ENCODE measurements at regions not wholly inside any gene's neighbourhood (a gene's known extent, or its start where the extent isn't known, plus 50 kb on each side); places are given as distances from the start of the nearest gene placed in this dataset.
A peak's percentile ranks its signal among the peaks of the same experiment; 100 is the strongest.
"Not testable (repeated sequence)": the region's sequence is repeated elsewhere in the genome, so short reads cannot be mapped to it uniquely, and the experiment has no call there.

- peak; percentile 1 for DNase-seq
These were observed 119.4 kb downstream of the KCNJ2 start for GRCh38 chr17:70288540-70289290.

DNA sequence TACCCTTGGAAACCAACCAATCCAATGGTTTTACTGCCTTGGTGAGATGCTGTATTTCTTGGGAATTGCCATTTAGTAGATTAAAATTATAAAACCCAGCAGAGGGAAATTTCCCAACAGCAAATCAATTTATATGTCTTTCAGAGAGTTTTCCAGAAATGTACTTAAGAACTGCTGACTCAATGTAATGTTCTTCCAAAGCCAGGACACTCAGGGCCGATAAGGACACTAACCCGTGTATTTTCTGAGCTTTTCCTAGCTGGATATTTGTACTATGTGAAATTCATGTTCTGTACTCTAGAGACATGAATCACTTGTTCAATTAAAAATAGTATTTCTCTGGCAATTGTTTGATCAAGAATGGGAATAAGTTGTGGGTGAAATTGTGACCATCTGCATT is 121.4 kb downstream of the KCNJ2 start:
- no peak for DNase-seq

DNA sequence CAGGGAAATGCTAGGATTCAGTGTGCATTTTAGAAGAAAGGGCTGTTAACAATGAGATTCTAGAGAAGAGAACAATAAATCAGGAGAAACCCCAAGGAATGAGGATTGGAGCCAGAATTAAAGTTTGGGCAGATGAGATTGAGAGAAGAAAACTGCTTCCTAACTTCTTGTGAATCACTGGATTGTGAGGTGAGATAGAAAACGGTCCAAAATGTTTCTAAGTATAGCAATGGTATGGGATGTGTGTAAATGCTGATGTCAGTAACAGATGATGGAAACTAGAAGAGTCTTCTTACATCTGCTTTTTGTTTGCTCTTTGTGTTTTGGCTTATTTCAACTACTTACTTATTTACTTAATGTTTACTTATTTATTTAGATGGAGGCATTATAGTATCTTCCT is 123.0 kb downstream of the KCNJ2 start:
- no peak for DNase-seq

- DNase-seq: not testable (repeated sequence)
These were observed 124.4 kb downstream of the KCNJ2 start for GRCh38 chr17:70293564-70294310.

DNA sequence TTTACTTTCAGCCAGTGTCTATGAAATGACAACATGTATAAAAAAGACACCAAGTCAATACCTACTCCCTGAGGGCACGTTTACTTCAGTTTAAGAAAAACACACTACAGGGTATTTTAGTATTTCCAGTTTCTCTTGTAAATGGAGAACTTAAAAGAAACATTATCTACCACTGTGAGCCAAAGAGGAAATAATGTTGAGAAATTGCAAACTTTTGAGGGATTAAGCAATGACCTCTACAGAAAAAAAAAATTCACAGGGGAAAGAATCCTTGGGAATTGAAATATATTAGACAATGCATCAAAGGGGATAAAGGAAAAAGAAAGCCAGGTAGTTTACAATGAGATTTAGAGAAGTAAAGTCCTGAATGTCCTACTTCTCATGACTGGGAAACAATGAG is 126.0 kb downstream of the KCNJ2 start:
- no peak for DNase-seq

- DNase-seq: no peak
These were observed 126.4 kb downstream of the KCNJ2 start for GRCh38 chr17:70295731-70296130.

- no peak for DNase-seq
These were observed 127.1 kb downstream of the KCNJ2 start for GRCh38 chr17:70296456-70296855.

GRCh38 chr17:70297397-70297796 is 128.1 kb downstream of the KCNJ2 start:
- no peak for DNase-seq

GRCh38 chr17:70298929-70299531 is 129.7 kb downstream of the KCNJ2 start:
- DNase-seq: no peak

- DNase-seq: no peak
These were observed 138.3 kb downstream of the KCNJ2 start for GRCh38 chr17:70307430-70308225.

DNA sequence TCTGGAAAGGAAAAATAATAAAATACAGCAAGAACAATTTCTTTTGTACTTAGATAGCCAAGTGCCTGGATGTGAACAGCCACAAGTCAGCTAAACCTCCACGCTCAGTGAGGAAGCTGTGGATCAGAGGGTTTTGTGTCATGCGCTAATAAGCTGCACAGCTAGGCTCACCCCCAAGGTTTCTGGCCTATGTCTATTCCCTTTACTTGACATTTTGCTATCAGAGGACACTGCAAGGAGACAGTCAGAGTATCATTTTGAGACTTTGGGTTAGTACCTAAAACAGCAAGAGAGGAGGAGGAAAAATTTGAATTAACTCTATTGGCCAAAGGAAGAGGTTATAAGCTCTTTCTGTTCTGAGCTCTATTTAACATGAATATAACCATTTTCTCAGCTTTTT is 139.3 kb downstream of the KCNJ2 start:
- DNase-seq: no peak

DNA sequence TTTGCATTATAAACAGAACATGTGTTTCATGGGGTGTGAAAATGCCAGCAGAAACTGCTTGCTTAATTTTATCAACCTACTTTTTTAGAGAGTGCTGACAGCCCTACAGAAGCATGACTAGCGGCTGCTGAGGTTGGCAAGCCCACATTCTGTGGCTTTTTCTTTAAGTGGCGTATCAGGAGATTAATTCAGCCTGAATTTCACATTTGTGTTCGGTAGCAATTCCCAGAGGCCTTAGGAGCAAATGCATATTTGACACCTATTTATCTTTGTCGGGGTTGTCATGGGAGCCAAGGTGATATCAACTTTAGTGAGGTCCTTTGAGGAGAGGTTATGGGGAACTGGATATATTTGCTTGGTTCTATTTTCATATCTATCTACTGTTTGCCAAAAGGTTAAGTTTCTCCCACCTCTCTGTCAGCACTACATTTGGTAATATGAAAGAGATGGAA is 140.9 kb downstream of the KCNJ2 start:
- DNase-seq: no peak

DNA sequence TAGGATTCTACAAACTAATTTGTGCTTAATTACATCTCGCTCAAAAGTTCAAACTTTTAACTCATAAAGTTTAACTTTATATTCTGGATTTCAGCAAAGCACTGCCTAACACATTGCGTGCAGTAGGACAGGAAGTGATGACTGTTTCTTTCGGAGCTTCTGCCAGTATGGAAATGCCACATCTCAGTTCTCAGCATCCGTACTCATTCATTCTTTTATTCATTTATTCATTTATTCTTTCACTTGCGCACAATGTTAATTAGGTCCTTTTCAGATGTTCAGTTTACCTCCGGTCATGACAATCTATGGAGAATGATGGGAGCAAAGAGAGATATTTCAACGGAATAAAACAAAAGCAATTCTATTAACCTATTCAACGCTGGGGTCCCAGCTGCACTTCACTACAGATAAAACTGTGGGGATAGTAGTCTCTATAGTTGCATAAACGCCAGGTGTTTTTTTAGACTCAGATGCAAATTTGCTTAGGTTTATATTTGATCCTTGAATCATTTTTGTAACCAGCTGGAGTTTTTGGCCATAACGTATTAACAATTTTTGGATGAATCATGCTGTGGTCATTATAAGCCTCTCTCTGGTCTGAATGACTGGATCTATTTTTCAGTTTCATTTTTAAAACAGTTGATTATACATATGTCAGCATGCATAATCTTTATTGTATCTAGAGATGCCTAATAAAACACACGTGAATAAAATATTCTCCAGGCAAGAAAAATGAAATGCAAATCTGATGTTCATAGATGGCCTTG is 143.9 kb downstream of the KCNJ2 start:
- no peak for DNase-seq

DNA sequence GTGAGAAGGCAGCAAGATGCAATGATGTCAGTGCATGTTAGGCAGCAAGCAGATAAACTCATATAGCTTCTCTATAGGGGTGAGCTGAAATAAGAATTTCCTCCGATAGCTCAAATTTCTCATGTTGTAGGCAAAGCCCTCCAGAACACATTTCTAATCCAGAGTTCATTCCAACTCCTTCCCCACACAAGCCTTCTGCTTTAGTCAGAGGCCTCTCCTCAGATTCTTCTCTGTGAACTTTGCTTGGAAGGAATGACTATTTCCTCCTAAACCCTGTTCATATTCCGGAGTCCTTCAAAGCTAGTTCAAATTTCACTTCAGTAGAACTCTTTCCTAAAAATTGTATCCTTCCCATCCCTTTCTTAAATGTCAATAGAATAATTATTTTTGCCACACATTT is 144.8 kb downstream of the KCNJ2 start:
- DNase-seq: no peak

GRCh38 chr17:70314506-70314905 is 145.2 kb downstream of the KCNJ2 start:
- peak; percentile 1 for DNase-seq

- no peak for DNase-seq
These were observed 148.1 kb downstream of the KCNJ2 start for GRCh38 chr17:70317421-70317820.

GRCh38 chr17:70318051-70318450 is 148.7 kb downstream of the KCNJ2 start:
- DNase-seq: no peak

- no peak for DNase-seq
These were observed 150.2 kb downstream of the KCNJ2 start for GRCh38 chr17:70319516-70319915.

DNA sequence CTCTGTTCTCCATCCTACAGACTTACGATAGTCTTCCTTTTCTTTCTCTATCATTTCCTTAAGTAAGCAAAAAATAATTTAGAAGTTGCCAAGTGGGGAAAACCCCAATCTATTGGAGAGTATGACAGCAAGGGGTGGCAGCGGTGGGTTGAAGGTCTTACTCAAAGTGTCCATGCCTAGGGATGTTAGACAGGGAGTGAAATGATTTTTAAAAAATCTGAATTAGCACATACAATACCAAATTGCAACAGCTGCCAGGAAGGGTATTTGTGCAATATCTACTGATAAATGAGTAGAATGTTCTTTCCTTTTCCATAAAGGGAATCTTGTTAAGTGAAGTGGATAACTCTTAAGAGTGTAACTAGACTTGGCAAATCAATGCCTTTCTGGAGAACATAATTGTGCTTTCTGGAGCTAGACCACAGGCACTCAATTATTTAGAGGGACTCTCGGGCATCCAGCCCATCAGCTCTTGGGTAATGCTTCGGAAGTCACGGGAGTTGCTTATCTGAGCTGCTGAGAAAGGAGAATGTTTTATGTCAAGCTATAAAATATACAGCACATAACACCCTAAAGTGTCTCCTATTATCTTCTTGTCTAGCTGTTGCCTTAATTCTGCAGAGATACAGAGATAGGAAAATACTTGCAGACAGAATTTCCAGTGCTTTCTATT is 151.5 kb downstream of the KCNJ2 start:
- no peak for DNase-seq

- no peak for DNase-seq
These were observed 152.0 kb downstream of the KCNJ2 start for GRCh38 chr17:70321352-70321751.

- DNase-seq: no peak
These were observed 153.9 kb downstream of the KCNJ2 start for GRCh38 chr17:70323269-70323668.

GRCh38 chr17:70324031-70324430 is 154.7 kb downstream of the KCNJ2 start:
- DNase-seq: no peak

Measured in CD4-positive, alpha-beta T cell treated with Interleukin-12 subunit alpha and Interleukin-12 subunit beta, for 1 hour (primary cell).